ENCODE measurements at regions not wholly inside any gene's neighbourhood (a gene's known extent, or its start where the extent isn't known, plus 50 kb on each side); places are given as distances from the start of the nearest gene placed in this dataset.
"Not testable (repeated sequence)": the region's sequence is repeated elsewhere in the genome, so short reads cannot be mapped to it uniquely, and the experiment has no call there.

DNA sequence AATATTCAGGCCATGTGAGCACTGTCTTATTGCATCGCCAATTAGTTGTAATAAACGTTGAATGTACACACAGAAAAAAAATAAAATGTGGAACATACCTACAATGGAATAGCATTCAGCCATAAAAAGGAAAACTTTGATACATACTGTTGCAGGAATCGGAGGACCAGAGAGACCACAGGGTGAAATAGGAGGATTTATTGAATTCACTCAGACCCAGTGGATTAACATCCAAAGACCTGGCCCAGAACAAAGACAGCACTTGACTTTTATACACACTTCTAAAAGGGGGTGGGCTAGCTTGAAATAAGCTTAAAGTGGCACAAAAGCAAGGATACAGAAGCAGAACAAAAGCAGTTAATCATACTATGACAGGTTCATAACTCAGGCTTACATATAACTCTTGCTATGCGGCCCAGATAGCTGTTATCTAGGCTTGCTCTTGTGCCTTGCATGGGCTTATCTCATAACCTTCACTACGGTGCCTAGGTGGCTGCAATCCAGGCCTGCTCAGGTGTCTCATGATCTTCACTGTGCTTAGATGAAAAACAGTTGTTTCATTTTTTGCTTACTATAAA, 292.2 kb upstream of the TAC1 start:
- TF ChIP-seq SP1 (IDR thresholded peaks at IDR 0.05): no peak
- no peak for TF ChIP-seq CTBP1 (IDR thresholded peaks at IDR 0.05; ENCODE audit: borderline replicate concordance)
- no peak for TF ChIP-seq ARNT (IDR thresholded peaks at IDR 0.05)
- no peak for TF ChIP-seq ZNF384 (IDR thresholded peaks at IDR 0.05)
- TF ChIP-seq L3MBTL2 (conservative IDR thresholded peaks at IDR 0.05): no peak
- TF ChIP-seq TARDBP (IDR thresholded peaks at IDR 0.05): no peak
- no peak for TF ChIP-seq PKNOX1 (IDR thresholded peaks at IDR 0.05)
- no peak for TF ChIP-seq NFRKB (IDR thresholded peaks at IDR 0.05)
- no peak for TF ChIP-seq HDGF (IDR thresholded peaks at IDR 0.05; ENCODE audit: borderline replicate concordance)
- TF ChIP-seq SUZ12 (IDR thresholded peaks at IDR 0.05): no peak
- TF ChIP-seq BHLHE40 (IDR thresholded peaks at IDR 0.05; ENCODE audit: borderline replicate concordance): no peak
- no peak for DNase-seq (ENCODE audit: extremely low spot score)
- CTCF ChIA-PET: no interaction called here
- POLR2A ChIA-PET: no interaction called here

DNA sequence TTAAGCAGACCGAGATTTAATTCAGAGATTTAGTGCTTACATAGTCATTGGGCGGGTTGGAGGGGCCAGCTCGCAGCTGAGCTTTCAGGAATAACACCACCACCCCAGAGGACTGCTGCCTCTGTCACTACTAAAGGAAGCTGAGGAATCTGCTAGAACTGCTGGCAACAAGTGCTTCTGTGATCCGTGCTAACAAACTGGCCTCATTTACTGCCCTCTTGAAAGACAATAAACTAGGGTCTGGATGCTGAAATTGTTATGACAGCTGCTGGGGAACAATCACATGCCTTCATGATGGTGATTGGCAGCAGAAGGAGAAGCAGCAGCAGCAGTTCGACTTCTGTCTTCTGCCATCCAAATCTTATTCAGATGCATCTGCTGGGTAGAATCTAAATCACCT, 285.5 kb upstream of the TAC1 start:
- ChIA-PET CTCF (no interaction called here), POLR2A (no interaction called here)
- TF ChIP-seq FOXK2 (IDR thresholded peaks at IDR 0.05) (no peak), PKNOX1 (IDR thresholded peaks at IDR 0.05) (0 out of 2 replicates have a peak, but pooled peaks have one; percentile 20)
- DNase-seq (ENCODE audit: extremely low spot score): no peak

DNA sequence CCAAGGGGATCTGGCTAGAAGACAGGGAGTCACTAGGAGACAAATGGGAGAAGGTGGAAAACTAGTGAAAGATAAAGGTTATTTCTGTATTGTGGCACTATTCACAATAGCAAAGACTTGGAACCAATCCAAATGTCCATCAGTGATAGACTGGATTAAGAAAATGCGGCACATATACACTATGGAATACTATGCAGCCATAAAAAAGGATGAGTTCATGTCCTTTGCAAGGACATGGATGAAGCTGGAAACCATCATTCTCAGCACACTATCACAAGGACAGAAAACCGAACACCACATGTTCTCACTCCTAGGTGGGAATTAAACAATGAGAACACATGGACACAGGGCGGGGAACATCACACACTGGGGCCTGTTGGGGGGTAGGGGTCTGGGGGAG, 282.4 kb upstream of the TAC1 start:
- POLR2A ChIA-PET; CTCF ChIA-PET; DNase-seq (ENCODE audit: extremely low spot score): not testable (repeated sequence)

DNA sequence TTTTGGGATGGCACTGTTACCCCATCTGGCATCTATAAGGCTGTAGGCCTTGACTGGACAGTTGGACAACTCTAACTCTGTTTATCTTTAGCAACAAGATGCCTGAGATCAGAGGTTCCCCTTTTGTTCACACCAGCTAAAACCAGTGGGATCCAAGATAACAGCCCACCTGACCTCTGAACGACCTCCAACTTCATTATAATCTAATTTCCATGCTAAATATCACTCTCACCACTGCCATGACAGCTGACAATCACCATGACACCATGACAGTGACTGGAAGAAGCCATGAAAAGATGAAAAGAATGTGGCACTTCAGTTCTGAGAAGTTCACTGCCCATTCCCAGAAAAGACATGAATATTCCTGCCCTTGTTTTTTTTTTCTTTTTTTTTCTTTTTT, 281.4 kb upstream of the TAC1 start:
- no peak for DNase-seq (ENCODE audit: extremely low spot score)
- POLR2A ChIA-PET: no interaction called here
- CTCF ChIA-PET: no interaction called here
- TF ChIP-seq HDGF (IDR thresholded peaks at IDR 0.05; ENCODE audit: borderline replicate concordance): no peak
- TF ChIP-seq ARNT (IDR thresholded peaks at IDR 0.05): no peak
- TF ChIP-seq PKNOX1 (IDR thresholded peaks at IDR 0.05): no peak
- no peak for TF ChIP-seq FOXA1 (IDR thresholded peaks at IDR 0.05)
- TF ChIP-seq SUZ12 (IDR thresholded peaks at IDR 0.05): no peak
- no peak for TF ChIP-seq FOXK2 (IDR thresholded peaks at IDR 0.05)
- no peak for TF ChIP-seq CTBP1 (IDR thresholded peaks at IDR 0.05; ENCODE audit: borderline replicate concordance)
- TF ChIP-seq ZNF384 (IDR thresholded peaks at IDR 0.05): no peak
- TF ChIP-seq L3MBTL2 (conservative IDR thresholded peaks at IDR 0.05): no peak
- no peak for TF ChIP-seq FOXM1 (IDR thresholded peaks at IDR 0.05; ENCODE audit: borderline replicate concordance)

DNA sequence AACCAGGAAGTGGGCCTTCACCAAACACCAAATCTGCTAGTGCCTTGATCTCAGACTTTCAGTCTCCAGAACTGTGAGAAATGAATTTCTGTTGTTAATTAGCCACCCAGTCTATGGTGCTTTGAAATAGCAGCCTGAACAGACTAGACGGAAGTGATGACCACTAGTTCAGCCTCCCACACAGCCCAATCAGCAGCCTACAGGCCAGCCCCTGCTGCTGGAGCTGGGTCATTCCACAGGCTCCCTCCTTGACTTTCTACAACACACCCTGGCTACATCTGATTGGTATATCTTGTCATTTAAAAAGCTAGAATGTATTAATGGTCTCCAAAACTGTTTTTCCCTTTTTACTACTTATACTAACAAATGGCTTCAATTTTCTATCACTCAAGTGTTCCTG, 277.2 kb upstream of the TAC1 start:
- ChIA-PET POLR2A (no interaction called here), CTCF (no interaction called here)
- TF ChIP-seq ARNT (IDR thresholded peaks at IDR 0.05) (no peak), TARDBP (IDR thresholded peaks at IDR 0.05) (no peak), LEF1 (IDR thresholded peaks at IDR 0.05; ENCODE audit: borderline replicate concordance) (no peak), HDGF (IDR thresholded peaks at IDR 0.05; ENCODE audit: borderline replicate concordance) (no peak), FOXM1 (IDR thresholded peaks at IDR 0.05; ENCODE audit: borderline replicate concordance) (no peak), ELF4 (IDR thresholded peaks at IDR 0.05) (no peak), SUZ12 (IDR thresholded peaks at IDR 0.05) (no peak), FOXK2 (IDR thresholded peaks at IDR 0.05) (no peak), SP1 (IDR thresholded peaks at IDR 0.05) (no peak), NFRKB (IDR thresholded peaks at IDR 0.05) (no peak), FOXA1 (IDR thresholded peaks at IDR 0.05) (no peak), ZNF384 (IDR thresholded peaks at IDR 0.05) (no peak), BHLHE40 (IDR thresholded peaks at IDR 0.05; ENCODE audit: borderline replicate concordance) (no peak), PKNOX1 (IDR thresholded peaks at IDR 0.05) (no peak), L3MBTL2 (conservative IDR thresholded peaks at IDR 0.05) (no peak), CTBP1 (IDR thresholded peaks at IDR 0.05; ENCODE audit: borderline replicate concordance) (no peak)
- no peak for DNase-seq (ENCODE audit: extremely low spot score)

DNA sequence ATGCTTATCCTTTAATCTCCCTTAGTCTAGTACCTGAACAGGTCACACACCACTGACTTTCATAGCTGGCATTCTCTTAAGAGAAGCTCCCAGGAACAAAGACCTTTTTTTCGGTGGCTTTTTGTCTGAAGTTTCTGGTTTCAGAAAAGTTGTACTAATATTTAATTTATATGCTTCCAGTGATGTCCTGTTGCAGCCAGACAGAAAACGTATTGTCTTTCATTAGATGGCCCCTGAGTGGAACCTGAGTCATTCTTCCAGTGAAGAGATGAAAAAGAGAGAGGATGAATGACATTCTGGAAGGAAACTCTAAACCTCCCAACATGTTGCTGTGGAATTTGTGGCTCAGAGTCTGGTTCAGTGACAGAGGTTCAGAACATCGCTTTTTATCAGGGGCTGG, 274.8 kb upstream of the TAC1 start:
- ChIA-PET POLR2A (no interaction called here), CTCF (no interaction called here)
- TF ChIP-seq NFRKB (IDR thresholded peaks at IDR 0.05): no peak
- no peak for TF ChIP-seq ZNF384 (IDR thresholded peaks at IDR 0.05)
- TF ChIP-seq L3MBTL2 (conservative IDR thresholded peaks at IDR 0.05): no peak
- TF ChIP-seq CTBP1 (IDR thresholded peaks at IDR 0.05; ENCODE audit: borderline replicate concordance): no peak
- TF ChIP-seq LEF1 (IDR thresholded peaks at IDR 0.05; ENCODE audit: borderline replicate concordance): no peak
- no peak for TF ChIP-seq SUZ12 (IDR thresholded peaks at IDR 0.05)
- TF ChIP-seq SP1 (IDR thresholded peaks at IDR 0.05): no peak
- TF ChIP-seq FOXK2 (IDR thresholded peaks at IDR 0.05): no peak
- no peak for TF ChIP-seq FOXM1 (IDR thresholded peaks at IDR 0.05; ENCODE audit: borderline replicate concordance)
- no peak for TF ChIP-seq ARNT (IDR thresholded peaks at IDR 0.05)
- TF ChIP-seq TARDBP (IDR thresholded peaks at IDR 0.05): no peak
- TF ChIP-seq PKNOX1 (IDR thresholded peaks at IDR 0.05): no peak
- TF ChIP-seq ELF4 (IDR thresholded peaks at IDR 0.05): no peak
- no peak for TF ChIP-seq HDGF (IDR thresholded peaks at IDR 0.05; ENCODE audit: borderline replicate concordance)
- no peak for TF ChIP-seq FOXA1 (IDR thresholded peaks at IDR 0.05)
- no peak for TF ChIP-seq BHLHE40 (IDR thresholded peaks at IDR 0.05; ENCODE audit: borderline replicate concordance)
- no peak for DNase-seq (ENCODE audit: extremely low spot score)

All from HEK293T (cell line).